C4-2B (cell line): ENCODE measurements at regions not wholly inside any gene's neighbourhood (a gene's known extent, or its start where the extent isn't known, plus 50 kb on each side); places are given as distances from the start of the nearest gene placed in this dataset.

Experiments
- CTCF ChIP-seq: fragments of 450-650 bp; conservative IDR thresholded peaks from 2 replicates; pipeline ENCODE4 v1.5.1; 2017; ENCODE audit warnings: mild to moderate bottlenecking
- ZFX ChIP-seq: fragments of 450-650 bp; IDR thresholded peaks from 2 replicates; pipeline ENCODE4 v1.6.1; 2017

GRCh38 chr13:68023838-68024581 is 793.9 kb upstream of the PCDH9 start:
- no peak for TF ChIP-seq CTCF
- no peak for TF ChIP-seq ZFX
